ENCODE measurements at regions not wholly inside any gene's neighbourhood (a gene's known extent, or its start where the extent isn't known, plus 50 kb on each side); places are given as distances from the start of the nearest gene placed in this dataset.

DNA sequence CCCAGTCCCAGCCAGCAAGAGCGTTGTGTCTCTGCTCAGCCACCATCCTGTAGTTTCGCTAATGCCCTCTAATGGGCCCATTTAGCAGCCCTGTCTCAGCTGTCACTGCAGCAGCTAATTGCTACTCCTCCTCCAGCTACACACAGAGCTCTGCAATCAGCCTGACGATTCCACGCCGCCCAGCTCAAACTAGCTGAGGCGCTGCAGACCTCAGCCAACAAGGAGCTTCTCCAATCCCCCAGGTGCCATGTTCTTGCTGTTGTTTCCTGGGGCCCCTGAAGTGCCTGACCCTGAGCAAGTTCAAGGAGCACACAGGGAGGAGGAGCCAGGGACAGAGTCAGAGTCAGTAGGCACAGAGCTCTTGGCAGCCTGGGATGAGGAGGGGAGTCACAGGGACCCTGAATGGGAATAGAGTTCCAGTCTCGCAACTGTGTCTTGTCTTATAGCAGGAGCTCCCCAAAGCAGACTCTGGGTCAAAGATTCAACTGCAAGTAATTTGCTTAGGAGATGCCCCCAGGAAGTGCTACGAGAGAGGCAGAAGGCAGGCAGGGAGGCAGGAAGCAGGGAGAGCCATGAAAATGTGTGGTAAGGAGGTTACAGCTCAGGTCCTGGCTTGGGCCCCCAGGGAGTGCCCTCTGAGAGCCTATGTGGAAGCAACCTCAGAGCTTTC, 135.8 kb upstream of the UNC5B start:
- CTCF ChIA-PET = interaction anchor here (1.1 kb wide), 1 partner anchor 13 kb away, joined by 3 read pairs; no protein-coding TSS in a partner anchor
- intact Hi-C loops (cut with micrococcal nuclease; ENCODE audit: unreplicated experiment) = no loop called here
- no peak overlapping the region for H3K4me3 Mint-ChIP-seq (ENCODE audit: low read depth, unreplicated experiment)
- DNase-seq = no peak
- no peaks in the 10 kb centered on the region for H3K36me3 Mint-ChIP-seq (ENCODE audit: insufficient read depth, unreplicated experiment)
- peaks cover 98% of the 10 kb centered on the region for H3K27me3 Mint-ChIP-seq (ENCODE audit: unreplicated experiment)
- H3K4me1 Mint-ChIP-seq (ENCODE audit: low read depth, unreplicated experiment) = no peaks in the 10 kb centered on the region
- TF ChIP-seq, protein P1, sequence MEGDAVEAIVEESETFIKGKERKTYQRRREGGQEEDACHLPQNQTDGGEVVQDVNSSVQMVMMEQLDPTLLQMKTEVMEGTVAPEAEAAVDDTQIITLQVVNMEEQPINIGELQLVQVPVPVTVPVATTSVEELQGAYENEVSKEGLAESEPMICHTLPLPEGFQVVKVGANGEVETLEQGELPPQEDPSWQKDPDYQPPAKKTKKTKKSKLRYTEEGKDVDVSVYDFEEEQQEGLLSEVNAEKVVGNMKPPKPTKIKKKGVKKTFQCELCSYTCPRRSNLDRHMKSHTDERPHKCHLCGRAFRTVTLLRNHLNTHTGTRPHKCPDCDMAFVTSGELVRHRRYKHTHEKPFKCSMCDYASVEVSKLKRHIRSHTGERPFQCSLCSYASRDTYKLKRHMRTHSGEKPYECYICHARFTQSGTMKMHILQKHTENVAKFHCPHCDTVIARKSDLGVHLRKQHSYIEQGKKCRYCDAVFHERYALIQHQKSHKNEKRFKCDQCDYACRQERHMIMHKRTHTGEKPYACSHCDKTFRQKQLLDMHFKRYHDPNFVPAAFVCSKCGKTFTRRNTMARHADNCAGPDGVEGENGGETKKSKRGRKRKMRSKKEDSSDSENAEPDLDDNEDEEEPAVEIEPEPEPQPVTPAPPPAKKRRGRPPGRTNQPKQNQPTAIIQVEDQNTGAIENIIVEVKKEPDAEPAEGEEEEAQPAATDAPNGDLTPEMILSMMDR (IDR thresholded peaks at IDR 0.05; ENCODE audit: unreplicated experiment) = no peak
- no peaks in the 10 kb centered on the region for H3K9me3 Mint-ChIP-seq (ENCODE audit: low read depth, unreplicated experiment)
- BruUV-seq (replicated peaks) = no TSS peak
- H3K27ac Mint-ChIP-seq (ENCODE audit: unreplicated experiment) = no peak overlapping the region

DNA sequence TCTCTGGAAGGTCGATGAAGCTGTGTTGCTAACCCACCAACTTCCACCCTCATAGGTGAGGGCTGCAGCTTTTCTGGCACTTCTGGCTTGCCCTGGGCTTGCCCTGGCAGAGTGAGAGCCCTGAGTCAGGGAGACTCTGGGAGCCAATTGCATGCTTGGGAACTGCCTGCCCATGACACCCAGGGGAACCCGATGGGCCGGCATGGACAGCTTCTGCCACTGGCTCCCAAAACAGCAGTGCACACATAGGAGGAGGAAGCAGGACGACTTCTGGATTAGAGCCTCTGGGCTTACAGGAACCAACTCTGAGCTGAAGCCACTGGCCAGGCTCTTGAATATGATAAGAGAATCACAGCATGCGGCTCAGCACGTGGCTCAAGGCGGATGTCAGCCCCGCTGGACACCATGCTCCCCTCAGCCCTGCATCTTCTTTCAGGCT, 135.2 kb upstream of the UNC5B start:
- no peaks in the 10 kb centered on the region for H3K36me3 Mint-ChIP-seq (ENCODE audit: insufficient read depth, unreplicated experiment)
- no peak overlapping the region for H3K4me3 Mint-ChIP-seq (ENCODE audit: low read depth, unreplicated experiment)
- TF ChIP-seq, protein P1 (IDR thresholded peaks at IDR 0.05; ENCODE audit: unreplicated experiment) = no peak
- no peak overlapping the region for H3K27ac Mint-ChIP-seq (ENCODE audit: unreplicated experiment)
- no TSS peak for BruUV-seq (replicated peaks)
- no peaks in the 10 kb centered on the region for H3K4me1 Mint-ChIP-seq (ENCODE audit: low read depth, unreplicated experiment)
- CTCF ChIA-PET = no interaction called here
- no peak for DNase-seq
- peaks cover 98% of the 10 kb centered on the region for H3K27me3 Mint-ChIP-seq (ENCODE audit: unreplicated experiment)
- intact Hi-C loops (cut with micrococcal nuclease; ENCODE audit: unreplicated experiment) = no loop called here
- H3K9me3 Mint-ChIP-seq (ENCODE audit: low read depth, unreplicated experiment) = no peaks in the 10 kb centered on the region

DNA sequence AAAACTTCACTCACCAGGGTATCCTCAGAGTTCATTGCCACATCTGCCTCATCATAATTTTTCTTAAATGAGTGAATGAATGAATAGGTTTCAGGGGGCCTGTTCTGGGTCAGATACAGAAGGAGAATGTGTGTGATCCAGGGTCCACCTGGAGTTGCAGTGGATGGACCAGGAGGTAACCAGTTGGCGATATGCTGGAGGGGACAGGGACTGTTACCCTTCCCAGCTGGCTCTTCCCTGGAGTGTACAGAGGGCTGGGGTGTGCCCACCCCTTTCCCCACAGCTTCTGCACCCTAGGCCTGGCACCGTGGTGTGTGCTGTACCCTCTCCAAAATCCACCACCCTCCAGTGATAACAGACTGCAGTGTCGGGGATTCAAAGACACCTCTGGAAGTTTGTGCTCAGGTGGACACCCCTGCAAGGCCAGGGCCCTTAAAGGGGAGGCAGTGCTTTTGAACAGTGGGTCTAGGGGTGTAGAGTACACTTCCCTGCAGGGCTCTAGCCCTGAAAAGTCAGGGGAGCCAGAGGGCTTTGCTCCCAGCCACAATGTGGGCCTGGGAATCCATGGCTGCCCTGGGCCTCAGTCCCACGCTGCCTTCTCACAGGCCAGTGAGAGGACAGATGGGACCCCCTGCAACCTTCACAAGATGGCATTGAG, 134.4 kb upstream of the UNC5B start:
- Mint-ChIP-seq H3K27ac (ENCODE audit: unreplicated experiment) (no peak overlapping the region), H3K4me1 (ENCODE audit: low read depth, unreplicated experiment) (no peaks in the 10 kb centered on the region), H3K27me3 (ENCODE audit: unreplicated experiment) (peaks cover 98% of the 10 kb centered on the region), H3K9me3 (ENCODE audit: low read depth, unreplicated experiment) (no peaks in the 10 kb centered on the region), H3K36me3 (ENCODE audit: insufficient read depth, unreplicated experiment) (no peaks in the 10 kb centered on the region), H3K4me3 (ENCODE audit: low read depth, unreplicated experiment) (no peak overlapping the region)
- CTCF ChIA-PET = interaction anchor here (0.6 kb wide), 1 partner anchor 91 kb away, joined by 3 read pairs; no protein-coding TSS in a partner anchor
- BruUV-seq (replicated peaks) = no TSS peak
- TF ChIP-seq, protein P1 (IDR thresholded peaks at IDR 0.05; ENCODE audit: unreplicated experiment) = no peak
- intact Hi-C loops (cut with micrococcal nuclease; ENCODE audit: unreplicated experiment) = no loop called here
- DNase-seq = no peak

DNA sequence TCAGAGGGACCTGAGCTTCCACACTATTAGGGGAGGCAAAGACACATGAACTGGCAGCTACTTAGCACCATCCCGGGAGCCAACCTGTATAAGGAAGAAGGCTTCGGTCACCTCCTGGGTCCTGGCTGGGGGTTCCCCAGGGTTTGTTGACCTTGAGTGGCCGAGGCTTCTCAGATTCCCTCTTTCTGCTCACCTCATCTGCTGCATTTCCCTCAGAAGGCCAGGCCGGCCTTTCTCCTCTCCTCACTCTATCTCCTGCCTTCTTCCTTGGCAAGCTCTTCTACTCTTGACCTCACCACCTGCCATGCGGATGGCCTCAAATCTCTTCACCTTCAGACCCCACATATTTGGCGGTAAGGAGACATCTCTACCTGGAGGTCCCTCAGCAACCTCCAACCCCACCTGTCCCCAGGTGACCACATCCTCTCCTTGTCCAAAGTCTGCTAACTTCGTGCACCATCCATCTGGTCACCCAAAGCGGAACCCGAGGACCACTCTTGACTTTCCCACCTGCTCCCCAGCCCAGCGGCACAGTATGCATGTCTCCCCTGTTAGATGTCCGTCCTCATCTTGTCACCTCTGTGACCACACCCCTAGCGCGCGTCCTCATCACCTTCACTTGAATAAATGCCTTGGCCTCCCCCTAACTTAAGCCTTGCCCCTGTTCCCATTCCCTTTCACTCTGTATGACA, 133.8 kb upstream of the UNC5B start:
- no peaks in the 10 kb centered on the region for H3K36me3 Mint-ChIP-seq (ENCODE audit: insufficient read depth, unreplicated experiment)
- no TSS peak for BruUV-seq (replicated peaks)
- H3K4me3 Mint-ChIP-seq (ENCODE audit: low read depth, unreplicated experiment) = no peak overlapping the region
- no peaks in the 10 kb centered on the region for H3K9me3 Mint-ChIP-seq (ENCODE audit: low read depth, unreplicated experiment)
- CTCF ChIA-PET = interaction anchor here (0.6 kb wide), 1 partner anchor 92 kb away, joined by 3 read pairs; no protein-coding TSS in a partner anchor
- intact Hi-C loops (cut with micrococcal nuclease; ENCODE audit: unreplicated experiment) = no loop called here
- H3K27me3 Mint-ChIP-seq (ENCODE audit: unreplicated experiment) = peaks cover 98% of the 10 kb centered on the region
- DNase-seq = no peak
- no peak overlapping the region for H3K27ac Mint-ChIP-seq (ENCODE audit: unreplicated experiment)
- H3K4me1 Mint-ChIP-seq (ENCODE audit: low read depth, unreplicated experiment) = no peaks in the 10 kb centered on the region
- TF ChIP-seq, protein P1 (IDR thresholded peaks at IDR 0.05; ENCODE audit: unreplicated experiment) = no peak

All from Calu3 (cell line).